ENCODE measurements at regions not wholly inside any gene's neighbourhood (a gene's known extent, or its start where the extent isn't known, plus 50 kb on each side); places are given as distances from the start of the nearest gene placed in this dataset.
A peak's percentile ranks its signal among the peaks of the same experiment; 100 is the strongest.

DNA sequence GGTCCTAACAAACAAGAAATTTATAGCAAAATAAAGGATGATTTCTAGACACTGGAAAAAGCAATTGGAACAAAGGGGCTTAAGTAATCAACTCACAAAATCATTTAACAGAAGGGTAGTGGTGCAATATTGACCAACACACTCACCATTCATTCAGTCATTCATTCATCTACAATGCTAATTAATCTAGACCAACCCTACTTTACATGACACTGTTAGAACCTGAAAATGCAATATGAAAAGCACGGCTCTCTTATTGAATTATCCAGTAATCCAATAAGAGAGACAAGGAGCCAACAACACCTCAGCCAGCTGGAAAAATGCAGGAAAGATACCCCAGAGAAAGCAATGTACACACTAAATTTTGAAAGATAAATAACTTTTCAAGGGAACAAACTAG is 310.8 kb upstream of the NR5A2 start:
- no peak overlapping the region for H3K4me3 ChIP-seq (ENCODE audit: severe bottlenecking)
- no peaks in the 10 kb centered on the region for H3K36me3 ChIP-seq (ENCODE audit: low read depth)
- H3K27me3 ChIP-seq (ENCODE audit: insufficient read depth, poor library complexity, severe bottlenecking), result no peaks in the 10 kb centered on the region
- H3K27ac ChIP-seq (ENCODE audit: poor library complexity, severe bottlenecking), result no peak overlapping the region
- H3K4me1 ChIP-seq (ENCODE audit: insufficient read depth, poor library complexity, severe bottlenecking), result no peaks in the 10 kb centered on the region
- DNase-seq (ENCODE audit: low spot score) (no peak), ATAC-seq (ENCODE audit: low read depth) (no peak)
- TF ChIP-seq CTCF (IDR thresholded peaks at IDR 0.05; ENCODE audit: poor library complexity, severe bottlenecking), result no peak
- H3K9me3 ChIP-seq (ENCODE audit: severe bottlenecking), result no peaks in the 10 kb centered on the region

DNA sequence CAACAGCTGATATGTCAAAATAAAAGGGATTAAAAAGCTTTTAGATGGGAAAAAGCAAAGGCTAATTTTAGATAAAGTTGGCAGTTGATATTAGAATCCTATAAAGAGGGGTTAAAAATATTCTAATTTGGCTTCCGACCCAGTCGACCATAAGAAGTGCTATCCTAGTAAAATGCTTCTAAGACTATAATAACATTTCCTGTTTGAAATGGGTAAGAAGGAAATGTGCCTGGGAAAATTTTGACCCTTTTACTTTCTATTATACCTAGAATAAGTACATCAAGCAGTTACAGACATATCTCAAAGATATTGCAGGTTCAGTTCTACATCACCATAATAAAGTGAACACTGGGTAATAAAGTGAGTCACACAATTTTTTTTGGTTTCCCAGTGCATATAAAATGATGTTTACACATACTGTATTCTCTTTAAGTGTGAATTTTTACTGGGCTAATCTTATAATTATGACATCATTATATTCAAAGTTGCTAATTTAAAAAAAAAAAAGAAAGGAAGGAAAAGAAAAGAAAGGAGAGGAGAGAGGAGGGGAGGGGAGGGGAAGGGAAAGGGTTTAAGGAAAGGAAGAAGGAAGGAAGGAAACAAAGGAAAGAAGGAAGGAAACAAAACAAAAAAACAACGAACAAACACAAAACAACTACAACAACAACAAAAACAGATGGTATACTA is 308.2 kb upstream of the NR5A2 start:
- DNase-seq (ENCODE audit: low spot score) (no peak), ATAC-seq (ENCODE audit: low read depth) (no peak)
- no peaks in the 10 kb centered on the region for H3K9me3 ChIP-seq (ENCODE audit: severe bottlenecking)
- H3K27me3 ChIP-seq (ENCODE audit: insufficient read depth, poor library complexity, severe bottlenecking), result no peaks in the 10 kb centered on the region
- TF ChIP-seq CTCF (IDR thresholded peaks at IDR 0.05; ENCODE audit: poor library complexity, severe bottlenecking), result no peak
- no peak overlapping the region for H3K4me3 ChIP-seq (ENCODE audit: severe bottlenecking)
- no peaks in the 10 kb centered on the region for H3K36me3 ChIP-seq (ENCODE audit: low read depth)
- no peak overlapping the region for H3K27ac ChIP-seq (ENCODE audit: poor library complexity, severe bottlenecking)
- H3K4me1 ChIP-seq (ENCODE audit: insufficient read depth, poor library complexity, severe bottlenecking), result peaks cover 10% of the 10 kb centered on the region

DNA sequence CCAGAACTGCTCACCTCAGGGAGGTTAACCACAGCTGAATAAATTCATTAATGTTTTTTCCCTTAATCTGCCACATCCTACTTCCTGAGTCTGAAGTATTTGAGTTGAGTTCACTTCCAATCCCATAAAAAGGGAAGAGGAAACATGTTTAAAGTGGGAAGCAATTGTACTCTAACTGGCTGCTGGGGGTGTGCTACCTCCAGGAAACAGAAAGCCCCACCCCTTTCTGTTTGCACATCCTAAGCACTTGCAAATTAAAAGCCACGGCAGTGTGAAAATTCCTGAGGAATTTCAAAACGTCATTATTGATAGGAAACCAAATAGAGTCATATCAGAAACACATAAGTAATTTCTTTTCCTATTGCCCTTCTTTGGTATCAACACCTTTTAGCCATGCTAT is 307.0 kb upstream of the NR5A2 start:
- DNase-seq (ENCODE audit: low spot score) (no peak), ATAC-seq (ENCODE audit: low read depth) (no peak)
- TF ChIP-seq CTCF (IDR thresholded peaks at IDR 0.05; ENCODE audit: poor library complexity, severe bottlenecking), result no peak

GRCh38 chr1:199721001-199721400 is 306.5 kb upstream of the NR5A2 start:
- Histone ChIP-seq H3K4me3 (ENCODE audit: severe bottlenecking) (no peak overlapping the region), H3K27me3 (ENCODE audit: insufficient read depth, poor library complexity, severe bottlenecking) (no peaks in the 10 kb centered on the region), H3K27ac (ENCODE audit: poor library complexity, severe bottlenecking) (no peak overlapping the region), H3K36me3 (ENCODE audit: low read depth) (no peaks in the 10 kb centered on the region), H3K9me3 (ENCODE audit: severe bottlenecking) (no peaks in the 10 kb centered on the region), H3K4me1 (ENCODE audit: insufficient read depth, poor library complexity, severe bottlenecking) (peaks cover 10% of the 10 kb centered on the region)
- ATAC-seq (ENCODE audit: low read depth), result no peak
- no peak for DNase-seq (ENCODE audit: low spot score)
- TF ChIP-seq CTCF (IDR thresholded peaks at IDR 0.05; ENCODE audit: poor library complexity, severe bottlenecking), result no peak

More for the DNA sequence above, 307.0 kb upstream of the NR5A2 start:
- Histone ChIP-seq H3K4me3 (ENCODE audit: severe bottlenecking) (no peak overlapping the region), H3K4me1 (ENCODE audit: insufficient read depth, poor library complexity, severe bottlenecking) (peaks cover 10% of the 10 kb centered on the region), H3K9me3 (ENCODE audit: severe bottlenecking) (no peaks in the 10 kb centered on the region), H3K27me3 (ENCODE audit: insufficient read depth, poor library complexity, severe bottlenecking) (no peaks in the 10 kb centered on the region), H3K27ac (ENCODE audit: poor library complexity, severe bottlenecking) (no peak overlapping the region), H3K36me3 (ENCODE audit: low read depth) (no peaks in the 10 kb centered on the region)

DNA sequence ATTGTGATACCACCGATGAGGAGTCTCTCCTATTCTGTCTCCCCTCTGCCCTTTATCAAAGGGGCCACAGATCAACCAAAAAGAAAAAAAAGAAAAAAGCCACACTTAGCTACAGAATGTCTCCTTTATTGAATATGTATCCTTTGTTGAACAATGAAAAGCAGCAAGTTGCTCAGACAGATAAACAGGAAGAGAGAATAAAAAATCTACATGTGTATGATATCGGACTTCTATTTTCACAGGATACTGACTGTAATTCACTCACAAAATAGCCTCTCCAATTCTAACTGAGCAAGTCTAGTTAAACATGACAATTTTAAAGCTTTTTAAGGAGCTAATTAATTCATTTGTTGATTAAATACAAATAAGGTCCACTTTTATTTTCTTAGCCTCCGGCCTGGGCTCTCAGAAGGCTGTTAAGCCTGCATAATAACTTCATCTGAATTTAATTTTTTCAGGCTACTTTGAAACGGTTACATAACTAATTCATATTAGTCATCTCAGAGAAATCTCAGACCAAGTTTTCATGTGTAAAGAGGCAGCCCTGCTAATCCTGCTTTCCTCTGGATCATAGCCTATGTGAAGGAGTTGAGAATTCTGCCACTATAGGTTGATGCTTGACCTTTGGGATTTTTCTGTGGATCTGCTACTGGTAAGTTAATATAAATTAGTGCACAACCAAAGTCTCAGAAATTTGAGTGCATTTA is 304.1 kb upstream of the NR5A2 start:
- H3K9me3 ChIP-seq (ENCODE audit: severe bottlenecking), result no peaks in the 10 kb centered on the region
- H3K27ac ChIP-seq (ENCODE audit: poor library complexity, severe bottlenecking), result no peak overlapping the region
- H3K4me1 ChIP-seq (ENCODE audit: insufficient read depth, poor library complexity, severe bottlenecking), result peaks cover 10% of the 10 kb centered on the region
- no peak overlapping the region for H3K4me3 ChIP-seq (ENCODE audit: severe bottlenecking)
- no peak for TF ChIP-seq CTCF (IDR thresholded peaks at IDR 0.05; ENCODE audit: poor library complexity, severe bottlenecking)
- no peaks in the 10 kb centered on the region for H3K36me3 ChIP-seq (ENCODE audit: low read depth)
- DNase-seq (ENCODE audit: low spot score), result no peak
- no peaks in the 10 kb centered on the region for H3K27me3 ChIP-seq (ENCODE audit: insufficient read depth, poor library complexity, severe bottlenecking)
- ATAC-seq (ENCODE audit: low read depth), result peak; percentile 68
